RCC 7860 (cell line): ENCODE measurements at regions not wholly inside any gene's neighbourhood (a gene's known extent, or its start where the extent isn't known, plus 50 kb on each side); places are given as distances from the start of the nearest gene placed in this dataset.
"Not testable (repeated sequence)": the region's sequence is repeated elsewhere in the genome, so short reads cannot be mapped to it uniquely, and the experiment has no call there.

ENCODE experiments used
- DNase-seq: peaks from one replicate; pipeline ENCODE4 v3.0.0-alpha.2; 2015; ENCODE audit warnings: low spot score
- FAIRE-seq: peaks from 2 replicates; lab custom pipeline; 2012; peaks lifted over from hg19 to GRCh38; lab: Jason Lieb, UNC

GRCh38 chr11:22567759-22568158, 57.9 kb downstream of the FANCF start:
- FAIRE-seq (no peak), DNase-seq (no peak)

DNA sequence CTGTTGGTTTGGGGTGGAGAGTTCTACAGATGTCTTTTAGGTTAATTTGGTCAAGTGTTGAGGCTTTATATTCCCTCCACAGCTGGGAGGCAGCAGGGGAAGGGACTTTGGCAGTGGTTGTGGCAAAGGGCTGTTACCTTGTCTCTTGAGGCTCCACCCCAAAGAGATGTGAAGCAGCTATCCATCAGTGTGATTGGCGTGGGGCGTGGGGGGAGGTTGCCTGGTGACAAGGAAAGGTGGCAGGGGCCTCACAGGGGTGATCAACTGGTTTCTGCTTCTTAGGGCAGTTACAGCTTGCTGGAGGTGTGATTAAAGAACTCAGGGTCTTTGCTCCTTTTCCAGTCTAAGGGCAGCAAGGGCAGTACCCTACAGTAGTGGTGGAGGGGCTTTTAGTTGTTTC, 59.3 kb downstream of the FANCF start:
- FAIRE-seq = no peak

GRCh38 chr11:22561283-22561682, 64.3 kb downstream of the FANCF start:
- DNase-seq (no peak), FAIRE-seq (no peak)

More for the DNA sequence above, 59.3 kb downstream of the FANCF start:
- no peak for DNase-seq

DNA sequence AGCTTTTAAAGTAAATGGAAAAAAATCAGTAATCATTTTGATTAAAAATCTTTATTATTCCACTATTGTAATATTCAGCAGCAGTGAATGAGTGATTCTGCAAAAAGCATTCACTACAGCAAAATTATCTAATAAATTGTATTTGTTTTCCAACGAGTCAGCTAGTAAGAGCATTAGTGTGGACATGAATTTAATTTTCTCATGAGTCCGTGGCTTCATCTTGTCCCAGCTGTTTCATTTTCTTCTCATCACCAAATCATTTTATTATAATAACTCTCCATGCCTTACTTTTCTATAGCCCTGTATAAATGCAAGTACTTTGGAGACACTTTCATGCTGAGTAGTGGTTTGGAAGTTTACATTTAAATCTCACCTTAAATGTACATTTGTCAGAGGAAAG, 66.2 kb downstream of the FANCF start:
- DNase-seq (no peak), FAIRE-seq (no peak)

GRCh38 chr11:22558664-22559063, 67.0 kb downstream of the FANCF start:
- no peak for DNase-seq
- FAIRE-seq = no peak

GRCh38 chr11:22556381-22556780, 69.2 kb downstream of the FANCF start:
- DNase-seq (no peak), FAIRE-seq (no peak)

- no peak for FAIRE-seq
Measured at GRCh38 chr11:22555881-22556280, 69.7 kb downstream of the FANCF start.

DNA sequence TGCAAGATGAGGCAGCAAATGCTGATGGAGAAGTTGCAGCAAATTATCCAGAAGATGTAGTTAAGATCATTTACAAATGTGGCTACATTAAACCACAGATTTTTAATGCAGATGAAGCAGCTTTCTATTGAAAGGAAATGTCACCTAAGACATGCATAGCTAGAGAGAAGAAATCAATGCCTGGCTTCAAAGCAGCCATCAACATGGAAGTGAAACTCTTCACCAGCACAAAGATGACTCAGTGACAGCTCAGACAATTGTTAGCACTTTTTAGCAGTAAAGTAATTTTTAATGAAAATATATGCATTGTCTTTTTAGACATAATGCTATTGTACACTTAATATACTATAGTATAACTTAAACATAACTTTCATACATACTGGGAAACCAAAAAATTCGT, 71.4 kb downstream of the FANCF start:
- FAIRE-seq (no peak), DNase-seq (no peak)

More at GRCh38 chr11:22555881-22556280, 69.7 kb downstream of the FANCF start:
- DNase-seq = no peak

DNA sequence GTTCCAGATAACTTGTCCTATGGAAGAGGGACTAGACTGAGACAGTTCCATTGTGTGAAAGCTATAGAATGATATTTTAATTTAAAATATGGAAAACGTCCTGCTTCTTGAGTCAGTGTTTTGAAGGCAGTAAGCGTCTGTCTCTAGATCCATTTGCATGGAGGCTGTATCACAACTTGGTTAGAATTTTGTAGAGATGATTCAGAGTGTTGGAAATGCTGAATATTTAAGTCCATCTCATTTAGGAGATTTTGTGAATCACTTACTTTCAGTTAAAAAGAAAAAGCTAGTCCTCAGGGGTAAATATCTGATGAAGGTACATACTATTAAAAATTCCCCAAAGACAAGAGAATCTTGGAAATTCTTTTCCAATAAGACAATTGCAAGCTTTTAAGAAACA, 72.7 kb downstream of the FANCF start:
- no peak for DNase-seq
- no peak for FAIRE-seq

DNA sequence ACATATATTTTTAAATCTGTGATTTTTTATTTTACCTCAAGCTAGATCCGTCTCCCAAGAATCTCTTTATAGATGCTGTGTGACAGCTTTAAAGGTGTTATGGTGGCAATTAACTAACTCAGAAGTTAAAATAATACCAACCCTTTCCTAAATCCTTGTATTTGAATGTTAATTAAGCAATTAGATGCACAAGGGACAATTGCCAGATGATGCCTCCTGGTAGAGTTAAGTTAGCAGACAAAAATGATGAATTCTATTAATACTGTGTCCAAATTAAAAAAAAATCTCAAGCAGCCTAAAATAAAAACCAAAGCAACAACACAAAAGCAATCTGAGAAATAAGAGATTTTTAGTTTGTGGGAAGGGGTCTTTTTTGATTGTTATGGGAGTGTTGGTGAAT, 78.9 kb downstream of the FANCF start:
- FAIRE-seq = no peak

GRCh38 chr11:22543261-22543660, 82.4 kb downstream of the FANCF start:
- no peak for DNase-seq
- no peak for FAIRE-seq

More for the DNA sequence above, 78.9 kb downstream of the FANCF start:
- DNase-seq = no peak

- no peak for DNase-seq
Measured at GRCh38 chr11:22539821-22540256, 85.8 kb downstream of the FANCF start.

GRCh38 chr11:22536071-22536470, 89.6 kb downstream of the FANCF start:
- DNase-seq (no peak), FAIRE-seq (no peak)

More at GRCh38 chr11:22539821-22540256, 85.8 kb downstream of the FANCF start:
- no peak for FAIRE-seq

- DNase-seq, FAIRE-seq: not testable (repeated sequence)
Measured at GRCh38 chr11:22528612-22529429, 96.8 kb downstream of the FANCF start.

GRCh38 chr11:22522225-22522624, 103.4 kb downstream of the FANCF start:
- DNase-seq (no peak), FAIRE-seq (no peak)

DNA sequence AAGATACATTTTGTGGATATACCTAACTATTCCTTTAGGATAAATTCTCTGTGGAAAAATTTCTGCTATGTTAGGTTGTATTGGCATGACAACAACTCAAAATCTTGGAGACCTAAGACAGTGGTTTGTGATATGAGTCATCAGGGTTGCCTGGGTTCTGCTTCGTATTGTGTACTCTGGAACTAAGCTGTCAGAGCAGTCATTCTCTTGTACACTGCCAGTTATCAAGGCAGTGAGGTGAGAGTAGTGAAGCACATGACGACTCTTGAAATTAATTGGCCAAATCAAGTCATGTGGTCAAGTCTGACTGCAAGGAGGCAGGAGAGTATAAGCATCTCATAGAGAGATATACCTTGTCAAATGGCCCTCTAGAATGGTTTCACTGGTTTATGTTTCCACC, 104.4 kb downstream of the FANCF start:
- FAIRE-seq = no peak
- peak; percentile 47 for DNase-seq

GRCh38 chr11:22520521-22520920, 105.1 kb downstream of the FANCF start:
- DNase-seq (no peak), FAIRE-seq (no peak)

DNA sequence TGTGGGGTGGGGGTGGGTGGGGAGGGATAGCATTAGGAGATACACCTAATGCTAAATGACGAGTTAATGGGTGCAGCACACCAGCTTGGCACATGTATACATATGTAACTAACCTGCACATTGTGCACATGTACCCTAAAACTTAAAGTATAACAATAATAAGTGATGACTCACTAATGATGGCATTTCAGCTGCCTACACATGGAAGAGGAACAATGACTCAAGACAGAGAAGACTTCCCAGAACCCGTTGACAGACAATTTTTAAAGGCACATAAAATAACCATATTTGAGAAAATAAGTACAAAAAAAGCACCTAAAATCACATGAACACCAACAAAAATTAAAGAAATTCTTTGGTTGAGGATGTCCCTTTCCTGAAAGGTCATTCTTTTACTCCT, 107.3 kb downstream of the FANCF start:
- FAIRE-seq, DNase-seq: not testable (repeated sequence)

- DNase-seq (no peak), FAIRE-seq (no peak)
Measured at GRCh38 chr11:22516111-22516510, 109.5 kb downstream of the FANCF start.

- no peak for FAIRE-seq
- DNase-seq = no peak
Measured at GRCh38 chr11:22512457-22512856, 113.2 kb downstream of the FANCF start.

GRCh38 chr11:22510741-22511140, 114.9 kb downstream of the FANCF start:
- FAIRE-seq (no peak), DNase-seq (no peak)

GRCh38 chr11:22510010-22510409, 115.6 kb downstream of the FANCF start:
- FAIRE-seq (no peak), DNase-seq (no peak)

DNA sequence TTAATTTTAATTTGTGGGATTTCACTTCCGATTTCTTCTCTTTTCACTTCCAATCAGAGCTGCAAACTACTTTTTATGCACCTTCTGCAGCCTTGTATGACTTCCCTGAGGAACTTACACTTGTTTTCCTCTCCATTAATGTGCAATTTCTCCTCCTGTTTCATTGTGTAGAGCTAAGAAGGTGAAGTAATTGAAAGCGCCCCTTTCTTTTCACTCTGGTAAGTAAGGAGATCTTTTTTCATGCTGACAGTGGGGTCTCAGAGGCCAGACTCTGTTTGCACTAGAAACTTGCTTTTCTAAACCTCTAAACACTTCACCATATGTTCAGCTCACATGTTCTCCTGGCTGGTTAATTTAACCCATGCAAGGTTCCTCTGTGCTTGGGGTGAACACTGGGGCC, 117.0 kb downstream of the FANCF start:
- no peak for DNase-seq
- FAIRE-seq = no peak
